ENCODE measurements at regions not wholly inside any gene's neighbourhood (a gene's known extent, or its start where the extent isn't known, plus 50 kb on each side); places are given as distances from the start of the nearest gene placed in this dataset.

- no peak overlapping the region for H3K4me3 ChIP-seq (ENCODE audit: low read depth, low read length)
- DNase-seq (ENCODE audit: low read depth): no peak
- no peak for TF ChIP-seq CTCF (IDR thresholded peaks at IDR 0.05; ENCODE audit: low read depth, low read length)
- TF ChIP-seq POLR2A (IDR thresholded peaks at IDR 0.05; ENCODE audit: extremely low read depth, insufficient read length): no peak
- no peak for TF ChIP-seq MYC (IDR thresholded peaks at IDR 0.05; ENCODE audit: low read depth, low read length)
- TF ChIP-seq, protein P1, sequence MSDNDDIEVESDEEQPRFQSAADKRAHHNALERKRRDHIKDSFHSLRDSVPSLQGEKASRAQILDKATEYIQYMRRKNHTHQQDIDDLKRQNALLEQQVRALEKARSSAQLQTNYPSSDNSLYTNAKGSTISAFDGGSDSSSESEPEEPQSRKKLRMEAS (IDR thresholded peaks at IDR 0.05; ENCODE audit: low read depth, low read length): no peak
Observed at GRCh38 chr12:46493150-46493833, 120.7 kb upstream of the SLC38A2 start.

DNA sequence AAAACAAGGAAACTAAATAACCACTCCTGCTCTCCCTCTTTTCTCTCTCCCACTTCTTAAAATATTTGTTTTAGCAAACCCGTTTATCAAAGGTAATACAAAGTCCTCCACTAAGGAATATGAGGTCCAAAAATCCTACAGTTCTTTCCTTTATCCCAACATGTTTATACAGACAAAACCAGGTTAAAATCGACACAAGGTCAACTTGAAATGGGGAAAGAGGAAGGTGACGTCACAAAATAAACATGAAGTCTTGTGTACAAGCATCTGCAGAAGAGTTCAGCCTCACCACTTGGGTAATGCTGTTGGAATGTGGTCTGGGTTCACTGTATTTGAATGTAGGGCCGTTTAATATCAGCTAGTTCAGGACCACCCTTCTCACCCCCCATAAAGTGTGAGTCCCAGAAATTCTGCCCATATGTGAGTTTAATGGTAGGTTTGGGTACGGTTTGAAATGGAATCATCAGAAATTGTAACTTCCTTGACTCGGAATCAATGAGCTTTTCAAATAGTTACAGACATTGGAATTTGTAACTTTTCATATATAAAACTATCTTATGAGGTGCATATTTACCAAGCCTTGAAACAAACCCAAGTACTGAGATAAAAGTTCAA, 120.0 kb upstream of the SLC38A2 start:
- DNase-seq (ENCODE audit: low read depth): no peak
- no peak for TF ChIP-seq POLR2A (IDR thresholded peaks at IDR 0.05; ENCODE audit: extremely low read depth, insufficient read length)
- TF ChIP-seq MYC (IDR thresholded peaks at IDR 0.05; ENCODE audit: low read depth, low read length): no peak
- TF ChIP-seq CTCF (IDR thresholded peaks at IDR 0.05; ENCODE audit: low read depth, low read length): no peak
- TF ChIP-seq, protein P1 (IDR thresholded peaks at IDR 0.05; ENCODE audit: low read depth, low read length): no peak
- no peak overlapping the region for H3K4me3 ChIP-seq (ENCODE audit: low read depth, low read length)

DNA sequence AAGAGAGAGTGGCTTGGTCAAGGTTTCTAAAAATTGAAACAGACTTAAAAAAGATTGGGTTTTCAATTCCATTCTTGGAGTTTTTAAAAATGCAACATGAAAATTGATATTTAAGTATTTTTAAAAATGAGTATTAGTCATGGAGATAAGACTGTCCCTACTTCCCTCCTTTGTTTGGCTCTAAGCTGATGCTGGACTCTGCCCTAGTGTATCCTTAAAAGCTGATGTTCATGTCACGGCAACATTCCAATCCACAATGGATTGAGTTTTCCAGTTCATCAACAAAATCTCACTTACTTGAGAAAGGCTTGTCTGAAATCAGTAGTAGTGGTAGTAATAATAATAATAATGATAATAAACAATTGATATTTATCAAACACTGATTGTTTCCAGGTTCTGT, 119.0 kb upstream of the SLC38A2 start:
- TF ChIP-seq, protein P1 (IDR thresholded peaks at IDR 0.05; ENCODE audit: low read depth, low read length): no peak
- TF ChIP-seq CTCF (IDR thresholded peaks at IDR 0.05; ENCODE audit: low read depth, low read length): no peak
- no peak for TF ChIP-seq POLR2A (IDR thresholded peaks at IDR 0.05; ENCODE audit: extremely low read depth, insufficient read length)
- TF ChIP-seq MYC (IDR thresholded peaks at IDR 0.05; ENCODE audit: low read depth, low read length): no peak

GRCh38 chr12:46490635-46491034, 118.1 kb upstream of the SLC38A2 start:
- TF ChIP-seq MYC (IDR thresholded peaks at IDR 0.05; ENCODE audit: low read depth, low read length) (no peak), CTCF (IDR thresholded peaks at IDR 0.05; ENCODE audit: low read depth, low read length) (no peak), POLR2A (IDR thresholded peaks at IDR 0.05; ENCODE audit: extremely low read depth, insufficient read length) (no peak)
- TF ChIP-seq, protein P1 (IDR thresholded peaks at IDR 0.05; ENCODE audit: low read depth, low read length): no peak
- H3K4me3 ChIP-seq (ENCODE audit: low read depth, low read length): no peak overlapping the region
- no peak for DNase-seq (ENCODE audit: low read depth)

More for the DNA sequence above, 119.0 kb upstream of the SLC38A2 start:
- H3K4me3 ChIP-seq (ENCODE audit: low read depth, low read length): no peak overlapping the region
- DNase-seq (ENCODE audit: low read depth): no peak

DNA sequence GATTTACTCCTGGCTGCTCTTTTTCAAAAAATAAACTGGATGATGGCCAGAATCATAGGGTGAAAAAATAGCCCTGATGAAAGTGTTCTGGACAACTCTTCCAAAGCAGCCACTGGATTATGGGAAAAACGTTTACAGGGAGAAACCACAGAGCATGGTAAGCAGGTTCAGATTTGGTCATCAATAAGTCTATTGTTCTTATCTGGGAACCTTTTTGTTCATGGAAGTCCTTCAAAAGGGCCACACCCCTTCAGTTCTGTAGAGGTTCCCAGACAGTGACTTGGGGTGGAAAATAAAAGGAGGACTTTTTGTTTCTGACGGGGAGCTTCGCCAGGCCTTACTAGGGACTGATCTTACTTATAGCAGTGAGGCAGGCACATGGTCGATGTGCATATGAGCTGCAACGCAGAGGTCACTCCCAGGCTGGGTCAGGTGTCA, 117.4 kb upstream of the SLC38A2 start:
- DNase-seq (ENCODE audit: low read depth): no peak
- TF ChIP-seq, protein P1 (IDR thresholded peaks at IDR 0.05; ENCODE audit: low read depth, low read length): no peak
- TF ChIP-seq POLR2A (IDR thresholded peaks at IDR 0.05; ENCODE audit: extremely low read depth, insufficient read length) (no peak), CTCF (IDR thresholded peaks at IDR 0.05; ENCODE audit: low read depth, low read length) (no peak), MYC (IDR thresholded peaks at IDR 0.05; ENCODE audit: low read depth, low read length) (no peak)
- no peak overlapping the region for H3K4me3 ChIP-seq (ENCODE audit: low read depth, low read length)

Data from NB4 (cell line).